ENCODE measurements at regions not wholly inside any gene's neighbourhood (a gene's known extent, or its start where the extent isn't known, plus 50 kb on each side); places are given as distances from the start of the nearest gene placed in this dataset.
"Not testable (repeated sequence)": the region's sequence is repeated elsewhere in the genome, so short reads cannot be mapped to it uniquely, and the experiment has no call there.

GRCh38 chr1:163472651-163473248, 151.0 kb downstream of the NUF2 start:
- Histone ChIP-seq H2AK5ac (ENCODE audit: low read length) (no peak overlapping the region), H2AFZ (ENCODE audit: insufficient read depth, low read length, poor library complexity) (no peak overlapping the region), H3K4ac (ENCODE audit: low read depth, low read length) (no peak overlapping the region), H2BK5ac (ENCODE audit: low read depth, low read length, poor library complexity) (no peak overlapping the region), H2BK12ac (ENCODE audit: low read length) (no peak overlapping the region), H3K36me3 (ENCODE audit: control insufficient read depth in 1 of 2, insufficient read depth in 2 of 2, low read length in 2 of 2) (no peaks in the 10 kb centered on the region), H3K23ac (ENCODE audit: low read length) (no peak overlapping the region), H3K9ac (ENCODE audit: low read length) (no peak overlapping the region), H3K4me3 (ENCODE audit: low read depth, low read length) (no peak overlapping the region), H3K79me2 (ENCODE audit: control insufficient read depth, insufficient read depth, low read length, poor library complexity) (no peaks in the 10 kb centered on the region), H4K91ac (ENCODE audit: low read depth, low read length) (no peak overlapping the region), H3K79me1 (ENCODE audit: low read length) (no peaks in the 10 kb centered on the region), H3K14ac (ENCODE audit: low read length) (no peak overlapping the region), H3K9me3 (ENCODE audit: insufficient read depth, low read depth, low read length) (no peaks in the 10 kb centered on the region), H4K12ac (ENCODE audit: low read depth, low read length) (no peak overlapping the region), H3K4me2 (ENCODE audit: low read length) (no peak overlapping the region), H4K8ac (ENCODE audit: low read depth, low read length) (no peak overlapping the region), H2BK120ac (ENCODE audit: insufficient read depth, low read length, poor library complexity) (no peak overlapping the region), H3K18ac (ENCODE audit: low read length) (no peak overlapping the region), H3K4me1 (ENCODE audit: control insufficient read depth in 1 of 2, insufficient read depth in 2 of 2, low read length in 2 of 2) (no peaks in the 10 kb centered on the region), H3K27ac (ENCODE audit: low read depth, low read length) (no peak overlapping the region), H3K27me3 (ENCODE audit: insufficient read depth, low read length) (no peaks in the 10 kb centered on the region)
- WGBS (ENCODE audit: extremely low coverage, insufficient coverage, insufficient read length), result no CpG with 5 or more reads among the region's 9 CpGs
- DNase-seq, result no peak

GRCh38 chr1:163477276-163477830, 155.6 kb downstream of the NUF2 start:
- H3K79me2 ChIP-seq (ENCODE audit: control insufficient read depth, insufficient read depth, low read length, poor library complexity), result no peaks in the 10 kb centered on the region
- H2BK120ac ChIP-seq (ENCODE audit: insufficient read depth, low read length, poor library complexity), result no peak overlapping the region
- no peaks in the 10 kb centered on the region for H3K79me1 ChIP-seq (ENCODE audit: low read length)
- no peak overlapping the region for H4K8ac ChIP-seq (ENCODE audit: low read depth, low read length)
- no peaks in the 10 kb centered on the region for H3K27me3 ChIP-seq (ENCODE audit: insufficient read depth, low read length)
- H2AFZ ChIP-seq (ENCODE audit: insufficient read depth, low read length, poor library complexity), result no peak overlapping the region
- no peak overlapping the region for H3K4me2 ChIP-seq (ENCODE audit: low read length)
- H3K18ac ChIP-seq (ENCODE audit: low read length), result no peak overlapping the region
- H4K91ac ChIP-seq (ENCODE audit: low read depth, low read length), result no peak overlapping the region
- no CpG with 5 or more reads among the region's 3 CpGs for WGBS (ENCODE audit: extremely low coverage, insufficient coverage, insufficient read length)
- no peak overlapping the region for H2BK5ac ChIP-seq (ENCODE audit: low read depth, low read length, poor library complexity)
- H3K36me3 ChIP-seq (ENCODE audit: control insufficient read depth in 1 of 2, insufficient read depth in 2 of 2, low read length in 2 of 2), result no peaks in the 10 kb centered on the region
- H3K4me3 ChIP-seq (ENCODE audit: low read depth, low read length), result no peak overlapping the region
- no peak overlapping the region for H3K14ac ChIP-seq (ENCODE audit: low read length)
- H2BK12ac ChIP-seq (ENCODE audit: low read length), result no peak overlapping the region
- H3K9me3 ChIP-seq (ENCODE audit: insufficient read depth, low read depth, low read length), result peaks cover 5% of the 10 kb centered on the region
- no peak overlapping the region for H3K9ac ChIP-seq (ENCODE audit: low read length)
- no peak overlapping the region for H3K27ac ChIP-seq (ENCODE audit: low read depth, low read length)
- no peak overlapping the region for H4K12ac ChIP-seq (ENCODE audit: low read depth, low read length)
- no peak overlapping the region for H3K4ac ChIP-seq (ENCODE audit: low read depth, low read length)
- DNase-seq, result no peak
- H3K23ac ChIP-seq (ENCODE audit: low read length), result no peak overlapping the region
- H3K4me1 ChIP-seq (ENCODE audit: control insufficient read depth in 1 of 2, insufficient read depth in 2 of 2, low read length in 2 of 2), result no peaks in the 10 kb centered on the region
- no peak overlapping the region for H2AK5ac ChIP-seq (ENCODE audit: low read length)

- not testable (repeated sequence) for H3K9ac ChIP-seq (ENCODE audit: low read length); H3K36me3 ChIP-seq (ENCODE audit: control insufficient read depth in 1 of 2, insufficient read depth in 2 of 2, low read length in 2 of 2); H3K23ac ChIP-seq (ENCODE audit: low read length); H3K79me2 ChIP-seq (ENCODE audit: control insufficient read depth, insufficient read depth, low read length, poor library complexity); H2BK5ac ChIP-seq (ENCODE audit: low read depth, low read length, poor library complexity); H3K14ac ChIP-seq (ENCODE audit: low read length); H2BK12ac ChIP-seq (ENCODE audit: low read length); H4K12ac ChIP-seq (ENCODE audit: low read depth, low read length); H3K27ac ChIP-seq (ENCODE audit: low read depth, low read length); H3K27me3 ChIP-seq (ENCODE audit: insufficient read depth, low read length); H4K91ac ChIP-seq (ENCODE audit: low read depth, low read length); H4K8ac ChIP-seq (ENCODE audit: low read depth, low read length); DNase-seq; H3K18ac ChIP-seq (ENCODE audit: low read length); H2BK120ac ChIP-seq (ENCODE audit: insufficient read depth, low read length, poor library complexity); H3K4ac ChIP-seq (ENCODE audit: low read depth, low read length); H3K79me1 ChIP-seq (ENCODE audit: low read length); H3K4me1 ChIP-seq (ENCODE audit: control insufficient read depth in 1 of 2, insufficient read depth in 2 of 2, low read length in 2 of 2); H3K4me2 ChIP-seq (ENCODE audit: low read length); H2AK5ac ChIP-seq (ENCODE audit: low read length); H2AFZ ChIP-seq (ENCODE audit: insufficient read depth, low read length, poor library complexity); H3K4me3 ChIP-seq (ENCODE audit: low read depth, low read length)
- WGBS (ENCODE audit: extremely low coverage, insufficient coverage, insufficient read length), result no CpG with 5 or more reads among the region's 52 CpGs
- peaks cover 11% of the 10 kb centered on the region for H3K9me3 ChIP-seq (ENCODE audit: insufficient read depth, low read depth, low read length)
Measured at GRCh38 chr1:163498391-163499330, 176.9 kb downstream of the NUF2 start.

- H4K91ac ChIP-seq (ENCODE audit: low read depth, low read length), result no peak overlapping the region
- no peak overlapping the region for H2BK5ac ChIP-seq (ENCODE audit: low read depth, low read length, poor library complexity)
Measured at GRCh38 chr1:163504331-163504978, 182.7 kb downstream of the NUF2 start.

More at GRCh38 chr1:163504331-163504978, 182.7 kb downstream of the NUF2 start:
- Histone ChIP-seq H3K27me3 (ENCODE audit: insufficient read depth, low read length) (no peaks in the 10 kb centered on the region), H3K18ac (ENCODE audit: low read length) (no peak overlapping the region), H3K9me3 (ENCODE audit: insufficient read depth, low read depth, low read length) (peaks cover 4% of the 10 kb centered on the region), H2AFZ (ENCODE audit: insufficient read depth, low read length, poor library complexity) (no peak overlapping the region), H2BK12ac (ENCODE audit: low read length) (no peak overlapping the region), H3K4me1 (ENCODE audit: control insufficient read depth in 1 of 2, insufficient read depth in 2 of 2, low read length in 2 of 2) (no peaks in the 10 kb centered on the region), H3K14ac (ENCODE audit: low read length) (no peak overlapping the region), H3K79me1 (ENCODE audit: low read length) (no peaks in the 10 kb centered on the region), H4K12ac (ENCODE audit: low read depth, low read length) (no peak overlapping the region), H2BK120ac (ENCODE audit: insufficient read depth, low read length, poor library complexity) (no peak overlapping the region), H2AK5ac (ENCODE audit: low read length) (no peak overlapping the region), H3K36me3 (ENCODE audit: control insufficient read depth in 1 of 2, insufficient read depth in 2 of 2, low read length in 2 of 2) (no peaks in the 10 kb centered on the region), H3K4ac (ENCODE audit: low read depth, low read length) (no peak overlapping the region), H4K8ac (ENCODE audit: low read depth, low read length) (no peak overlapping the region), H3K79me2 (ENCODE audit: control insufficient read depth, insufficient read depth, low read length, poor library complexity) (no peaks in the 10 kb centered on the region), H3K4me2 (ENCODE audit: low read length) (no peak overlapping the region), H3K27ac (ENCODE audit: low read depth, low read length) (no peak overlapping the region), H3K9ac (ENCODE audit: low read length) (no peak overlapping the region), H3K4me3 (ENCODE audit: low read depth, low read length) (no peak overlapping the region), H3K23ac (ENCODE audit: low read length) (no peak overlapping the region)
- WGBS (ENCODE audit: extremely low coverage, insufficient coverage, insufficient read length), result no CpG with 5 or more reads among the region's 10 CpGs
- DNase-seq, result no peak
